H9 (cell line): ENCODE measurements at regions not wholly inside any gene's neighbourhood (a gene's known extent, or its start where the extent isn't known, plus 50 kb on each side); places are given as distances from the start of the nearest gene placed in this dataset.

Source experiments
- DNase-seq: peaks from one replicate; pipeline ENCODE4 v3.0.0-alpha.2; 2017
- H2AFZ ChIP-seq: one replicate; pipeline ENCODE4 v1.6.1; 2013; ENCODE audit warnings: mild to moderate bottlenecking, low read length, control low read depth, moderate library complexity
- H2AK5ac ChIP-seq: 2 replicates; pipeline ENCODE4 v1.6.1; 2013; ENCODE audit warnings: low read length, control low read depth, mixed read lengths; ENCODE audit not compliant: insufficient read length
- H2BK120ac ChIP-seq: one replicate; pipeline ENCODE4 v1.6.1; 2013; ENCODE audit warnings: low read depth, mild to moderate bottlenecking, low read length, control low read depth, inconsistent platforms; ENCODE audit not compliant: poor library complexity, severe bottlenecking
- H2BK12ac ChIP-seq: 2 replicates; pipeline ENCODE4 v1.6.1; 2013; ENCODE audit warnings: low read length, control low read depth, mixed read lengths, low read depth; ENCODE audit not compliant: insufficient read length
- H2BK15ac ChIP-seq: 2 replicates; pipeline ENCODE4 v1.6.1; 2013; ENCODE audit warnings: low read depth, low read length, control low read depth
- H2BK20ac ChIP-seq: one replicate; pipeline ENCODE4 v1.6.1; 2013; ENCODE audit warnings: low read depth, mild to moderate bottlenecking, low read length, control low read depth, inconsistent platforms; ENCODE audit not compliant: poor library complexity, severe bottlenecking
- H2BK5ac ChIP-seq: 2 replicates; pipeline ENCODE4 v1.6.1; 2013; ENCODE audit warnings: low read length, control low read depth, mixed read lengths; ENCODE audit not compliant: insufficient read length
- H3K14ac ChIP-seq: 2 replicates; pipeline ENCODE4 v1.6.1; 2013; ENCODE audit warnings: low read length, control low read depth; ENCODE audit not compliant: insufficient read depth
- H3K18ac ChIP-seq: 2 replicates; pipeline ENCODE4 v1.6.1; 2013; ENCODE audit warnings: low read depth, mild to moderate bottlenecking, mixed read lengths, low read length, control low read depth; ENCODE audit not compliant: insufficient read length
- H3K23ac ChIP-seq: 2 replicates; pipeline ENCODE4 v1.6.1; 2013; ENCODE audit warnings: low read length, control low read depth, mixed read lengths, low read depth; ENCODE audit not compliant: insufficient read length
- H3K23me2 ChIP-seq: 2 replicates; pipeline ENCODE4 v1.6.1; 2013; ENCODE audit warnings: low read depth, mild to moderate bottlenecking, mixed read lengths, low read length, control low read depth; ENCODE audit not compliant: insufficient read length, poor library complexity, severe bottlenecking
- H3K27ac ChIP-seq: 2 replicates; pipeline ENCODE4 v1.5.1; 2013; ENCODE audit warnings: low read length, control low read depth, mixed read lengths, low read depth; ENCODE audit not compliant: insufficient read length
- H3K27me3 ChIP-seq: 2 replicates; pipeline ENCODE4 v1.6.1; 2013; ENCODE audit warnings: low read length, control low read depth, inconsistent platforms; ENCODE audit not compliant: insufficient read depth
- H3K4ac ChIP-seq: 2 replicates; pipeline ENCODE4 v1.6.1; 2013; ENCODE audit warnings: low read depth, mild to moderate bottlenecking, control low read depth, inconsistent platforms, low read length, moderate library complexity
- H3K4me1 ChIP-seq: 2 replicates; pipeline ENCODE4 v1.6.1; 2013; ENCODE audit warnings: low read length, control low read depth, inconsistent platforms; ENCODE audit not compliant: insufficient read depth
- H3K4me2 ChIP-seq: 2 replicates; pipeline ENCODE4 v1.6.1; 2013; ENCODE audit warnings: low read length, control low read depth, mixed read lengths; ENCODE audit not compliant: insufficient read length, insufficient read depth
- H3K56ac ChIP-seq: 2 replicates; pipeline ENCODE4 v1.6.1; 2013; ENCODE audit warnings: low read depth, mild to moderate bottlenecking, mixed read lengths, low read length, control low read depth; ENCODE audit not compliant: insufficient read length
- H3K79me1 ChIP-seq: 2 replicates; pipeline ENCODE4 v1.6.1; 2013; ENCODE audit warnings: low read depth, mild to moderate bottlenecking, moderate library complexity, low read length, control low read depth, inconsistent platforms; ENCODE audit not compliant: insufficient read depth, poor library complexity, severe bottlenecking
- H3K79me2 ChIP-seq: 2 replicates; pipeline ENCODE4 v1.6.1; 2013; ENCODE audit warnings: low read length, control low read depth, inconsistent platforms; ENCODE audit not compliant: insufficient read depth
- H3K9ac ChIP-seq: 2 replicates; pipeline ENCODE4 v1.6.1; 2013; ENCODE audit warnings: low read length, control low read depth, mixed read lengths; ENCODE audit not compliant: insufficient read length; ENCODE audit errors: extremely low read depth
- H3K9me3 ChIP-seq: one replicate; pipeline ENCODE4 v1.6.1; 2013; ENCODE audit warnings: low read depth, low read length, inconsistent platforms; ENCODE audit not compliant: control insufficient read depth
- H3T11ph ChIP-seq: one replicate; pipeline ENCODE4 v1.6.1; 2013; ENCODE audit warnings: mild to moderate bottlenecking, low read length, control low read depth, inconsistent platforms
- H4K20me1 ChIP-seq: one replicate; pipeline ENCODE4 v1.6.1; 2013; ENCODE audit not compliant: control insufficient read depth, insufficient read length, insufficient read depth
- H4K5ac ChIP-seq: 2 replicates; pipeline ENCODE4 v1.6.1; 2013; ENCODE audit warnings: low read depth, mild to moderate bottlenecking, mixed read lengths, low read length, control low read depth; ENCODE audit not compliant: insufficient read length
- H4K8ac ChIP-seq: replicated peaks from 2 replicates; pipeline ENCODE4 v1.6.1; 2013; ENCODE audit warnings: low read length, control low read depth, mixed read lengths, low read depth; ENCODE audit not compliant: insufficient read length
- H4K91ac ChIP-seq: 2 replicates; pipeline ENCODE4 v1.6.1; 2013; ENCODE audit warnings: low read depth, mild to moderate bottlenecking, moderate library complexity, mixed read lengths, low read length, control low read depth; ENCODE audit not compliant: insufficient read length
- H3K27ac Mint-ChIP-seq, 3 experiments: 2 replicates in 2 of 3; 3 replicates in 1 of 3; pipeline ENCODE4 v1.8.0; 2020 to 2021; ENCODE audit warnings: mixed read lengths in 3 of 3, mild to moderate bottlenecking in 1 of 3, moderate library complexity in 1 of 3
- H3K27me3 Mint-ChIP-seq: 2 replicates; pipeline ENCODE4 v1.8.0; 2021; ENCODE audit warnings: low read depth, mild to moderate bottlenecking, moderate library complexity, mixed read lengths
- H3K36me3 Mint-ChIP-seq, 3 experiments: 2 replicates in 2 of 3; 3 replicates in 1 of 3; pipeline ENCODE4 v1.8.0; 2020 to 2021; ENCODE audit warnings: low read depth in 3 of 3, mixed read lengths in 3 of 3; ENCODE audit not compliant: insufficient read depth in 1 of 3
- H3K4me1 Mint-ChIP-seq, 2 experiments: 2 replicates each; pipeline ENCODE4 v1.8.0; 2020; ENCODE audit warnings: mixed read lengths in 2 of 2
- H3K4me3 Mint-ChIP-seq, 2 experiments: 2 replicates in 1 of 2; 3 replicates in 1 of 2; pipeline ENCODE4 v1.8.0; 2020 to 2021; ENCODE audit warnings: mild to moderate bottlenecking in 2 of 2, mixed read lengths in 2 of 2, moderate library complexity in 1 of 2
- H3K9me3 Mint-ChIP-seq, 2 experiments: 2 replicates in 1 of 2; 3 replicates in 1 of 2; pipeline ENCODE4 v1.8.0; 2020; ENCODE audit warnings: mild to moderate bottlenecking in 2 of 2, mixed read lengths in 2 of 2, moderate library complexity in 1 of 2
- WGBS: extraction: QIAGEN DNeasy Blood & Tissue Kit; methylation state at CpG from one replicate; pipeline ENCODE4 v1.1.7; 2013; ENCODE audit warnings: missing lambda C conversion rate, low lambda C conversion rate, mixed read lengths; ENCODE audit not compliant: insufficient read length; ENCODE audit errors: extremely low coverage; 5-methylcytosine and 5-hydroxymethylcytosine counted together
- TF ChIP-seq, protein P1 (sequence below): fragments of 200-600 bp; sonication (generic); conservative IDR thresholded peaks from 3 replicates; pipeline ENCODE4 v1.8.0; 2021; ENCODE audit warnings: antibody characterized with exemption, mild to moderate bottlenecking

DNA sequence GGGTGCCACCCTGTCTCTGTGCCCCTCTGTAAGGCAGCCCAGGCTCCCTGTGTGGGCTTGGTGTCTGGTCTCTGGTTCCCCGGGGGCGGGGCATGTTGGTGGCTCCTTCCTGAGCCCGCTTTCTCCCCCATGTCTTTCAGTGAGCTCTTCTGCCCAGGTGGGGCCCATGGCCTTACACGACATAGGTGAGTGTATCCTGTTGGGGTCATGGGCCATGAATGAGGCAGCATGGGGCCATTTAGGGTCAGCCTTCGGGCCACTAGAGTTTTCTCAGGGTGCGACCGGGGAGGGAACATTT is 195.1 kb downstream of the UBE3A start:
- Histone ChIP-seq H3K4ac (no peak overlapping the region), H3K27me3 (no peaks in the 10 kb centered on the region), H3K9me3 (peaks cover 49% of the 10 kb centered on the region), H3K18ac (no peak overlapping the region), H3K23ac (no peak overlapping the region), H4K5ac (no peak overlapping the region), H4K91ac (no peak overlapping the region), H2BK12ac (no peak overlapping the region), H2AFZ (no peak overlapping the region), H3K27ac (no peak overlapping the region), H4K8ac (no peak overlapping the region), H2BK15ac (no peak overlapping the region), H3K23me2 (no peaks in the 10 kb centered on the region), H3K4me1 (no peaks in the 10 kb centered on the region), H3K4me2 (no peak overlapping the region), H3K56ac (no peak overlapping the region), H2BK120ac (no peak overlapping the region), H3T11ph (no peak overlapping the region), H4K20me1 (no peaks in the 10 kb centered on the region), H3K79me1 (no peaks in the 10 kb centered on the region), H2AK5ac (no peak overlapping the region), H2BK20ac (no peak overlapping the region), H2BK5ac (no peak overlapping the region), H3K79me2 (no peaks in the 10 kb centered on the region), H3K9ac (no peak overlapping the region), H3K14ac (no peak overlapping the region)
- Mint-ChIP-seq H3K4me3 (no peak overlapping the region), H3K36me3 (peaks cover 0 to 4% (median 2%) of the 10 kb centered on the region in 3 experiments; a peak in 3 of 7 replicates), H3K9me3 (peaks cover 67 to 88% of the 10 kb centered on the region in 2 experiments), H3K27me3 (peaks cover 2% of the 10 kb centered on the region; the same call in 1 of the 2 replicates), H3K27ac (no peak overlapping the region), H3K4me1 (no peaks in the 10 kb centered on the region)
- TF ChIP-seq, protein P1, sequence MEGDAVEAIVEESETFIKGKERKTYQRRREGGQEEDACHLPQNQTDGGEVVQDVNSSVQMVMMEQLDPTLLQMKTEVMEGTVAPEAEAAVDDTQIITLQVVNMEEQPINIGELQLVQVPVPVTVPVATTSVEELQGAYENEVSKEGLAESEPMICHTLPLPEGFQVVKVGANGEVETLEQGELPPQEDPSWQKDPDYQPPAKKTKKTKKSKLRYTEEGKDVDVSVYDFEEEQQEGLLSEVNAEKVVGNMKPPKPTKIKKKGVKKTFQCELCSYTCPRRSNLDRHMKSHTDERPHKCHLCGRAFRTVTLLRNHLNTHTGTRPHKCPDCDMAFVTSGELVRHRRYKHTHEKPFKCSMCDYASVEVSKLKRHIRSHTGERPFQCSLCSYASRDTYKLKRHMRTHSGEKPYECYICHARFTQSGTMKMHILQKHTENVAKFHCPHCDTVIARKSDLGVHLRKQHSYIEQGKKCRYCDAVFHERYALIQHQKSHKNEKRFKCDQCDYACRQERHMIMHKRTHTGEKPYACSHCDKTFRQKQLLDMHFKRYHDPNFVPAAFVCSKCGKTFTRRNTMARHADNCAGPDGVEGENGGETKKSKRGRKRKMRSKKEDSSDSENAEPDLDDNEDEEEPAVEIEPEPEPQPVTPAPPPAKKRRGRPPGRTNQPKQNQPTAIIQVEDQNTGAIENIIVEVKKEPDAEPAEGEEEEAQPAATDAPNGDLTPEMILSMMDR = no peak
- peak; percentile 8 for DNase-seq
- WGBS = no CpG with 5 or more reads among the region's 7 CpGs
